ENCODE measurements at regions not wholly inside any gene's neighbourhood (a gene's known extent, or its start where the extent isn't known, plus 50 kb on each side); places are given as distances from the start of the nearest gene placed in this dataset.

DNA sequence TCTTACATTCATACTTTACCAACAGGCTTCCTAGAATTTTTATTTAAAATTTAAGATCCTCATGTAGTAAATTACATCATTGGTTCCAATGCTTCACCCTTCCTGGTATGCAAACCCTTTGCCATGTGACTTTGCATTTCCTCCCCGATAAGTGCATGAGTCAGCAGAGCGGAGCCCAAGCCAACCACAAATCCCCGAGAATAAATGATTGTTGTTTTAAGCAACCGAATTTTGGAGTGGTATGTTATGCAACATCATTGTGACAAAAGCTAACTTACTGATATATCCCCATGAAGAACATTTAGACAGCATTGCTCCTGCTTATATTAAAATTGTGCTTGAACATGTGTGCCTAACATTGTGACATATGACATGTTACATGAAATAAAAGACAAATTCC is 199.4 kb upstream of the DDX53 start:
- TF ChIP-seq, protein P1, sequence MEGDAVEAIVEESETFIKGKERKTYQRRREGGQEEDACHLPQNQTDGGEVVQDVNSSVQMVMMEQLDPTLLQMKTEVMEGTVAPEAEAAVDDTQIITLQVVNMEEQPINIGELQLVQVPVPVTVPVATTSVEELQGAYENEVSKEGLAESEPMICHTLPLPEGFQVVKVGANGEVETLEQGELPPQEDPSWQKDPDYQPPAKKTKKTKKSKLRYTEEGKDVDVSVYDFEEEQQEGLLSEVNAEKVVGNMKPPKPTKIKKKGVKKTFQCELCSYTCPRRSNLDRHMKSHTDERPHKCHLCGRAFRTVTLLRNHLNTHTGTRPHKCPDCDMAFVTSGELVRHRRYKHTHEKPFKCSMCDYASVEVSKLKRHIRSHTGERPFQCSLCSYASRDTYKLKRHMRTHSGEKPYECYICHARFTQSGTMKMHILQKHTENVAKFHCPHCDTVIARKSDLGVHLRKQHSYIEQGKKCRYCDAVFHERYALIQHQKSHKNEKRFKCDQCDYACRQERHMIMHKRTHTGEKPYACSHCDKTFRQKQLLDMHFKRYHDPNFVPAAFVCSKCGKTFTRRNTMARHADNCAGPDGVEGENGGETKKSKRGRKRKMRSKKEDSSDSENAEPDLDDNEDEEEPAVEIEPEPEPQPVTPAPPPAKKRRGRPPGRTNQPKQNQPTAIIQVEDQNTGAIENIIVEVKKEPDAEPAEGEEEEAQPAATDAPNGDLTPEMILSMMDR (IDR thresholded peaks at IDR 0.05), result no peak
- TF ChIP-seq POLR2A (IDR thresholded peaks at IDR 0.05; ENCODE audit: low read depth) (no peak), POLR2AphosphoS5 (IDR thresholded peaks at IDR 0.05) (no peak)

All from esophagus muscularis mucosa (tissue), 3 donors.